ENCODE measurements at regions not wholly inside any gene's neighbourhood (a gene's known extent, or its start where the extent isn't known, plus 50 kb on each side); places are given as distances from the start of the nearest gene placed in this dataset.

GRCh38 chr13:72218966-72219365 lies 352.0 kb upstream of the DACH1 start:
- H3K79me2 ChIP-seq (ENCODE audit: insufficient read depth, low read length): no peaks in the 10 kb centered on the region
- no peak overlapping the region for H3K4me2 ChIP-seq (ENCODE audit: low read length)
- H3K36me3 ChIP-seq (ENCODE audit: control insufficient read depth in 1 of 2, insufficient read depth in 2 of 2, low read length in 2 of 2): no peaks in the 10 kb centered on the region
- BruUV-seq (replicated peaks): no TSS peak
- no peaks in the 10 kb centered on the region; a peak in 1 of 4 replicates for H3K9me3 ChIP-seq (ENCODE audit: control insufficient read depth in 1 of 2, insufficient read depth in 1 of 2, low read depth in 1 of 2, low read length in 2 of 2)
- CTCF ChIA-PET: no interaction called here
- no peaks in the 10 kb centered on the region for H3K9me2 ChIP-seq (ENCODE audit: insufficient read depth)
- H3K27me3 ChIP-seq (ENCODE audit: insufficient read depth, low read length): no peaks in the 10 kb centered on the region
- RAD21 ChIA-PET (ENCODE audit: low non-redundant PET in 1 of 2, low total read pairs in 2 of 2, uncharacterized antibody in 2 of 2, unreplicated experiment in 2 of 2): no interaction called here
- TF ChIP-seq JUND (IDR thresholded peaks at IDR 0.05) (no peak), RAD21 (IDR thresholded peaks at IDR 0.05; ENCODE audit: low read depth) (no peak), ZNF274 (IDR thresholded peaks at IDR 0.05; ENCODE audit: low read depth, low read length) (no peak), TCF7L2 (IDR thresholded peaks at IDR 0.05; ENCODE audit: borderline replicate concordance, extremely low read depth, insufficient read depth, insufficient read length) (no peak), EZH2phosphoT487 (IDR thresholded peaks at IDR 0.05; ENCODE audit: borderline replicate concordance) (no peak), EZH2 (IDR thresholded peaks at IDR 0.05) (no peak), ATF3 (IDR thresholded peaks at IDR 0.05) (no peak), SRF (IDR thresholded peaks at IDR 0.05; ENCODE audit: low read depth) (no peak), ZBTB33 (IDR thresholded peaks at IDR 0.05; ENCODE audit: extremely low read depth, insufficient replicate concordance, low read length) (no peak), ELF1 (IDR thresholded peaks at IDR 0.05; ENCODE audit: borderline replicate concordance, low read depth) (no peak), MAX (IDR thresholded peaks at IDR 0.05) (no peak), ZFX (IDR thresholded peaks at IDR 0.05) (no peak), YY1 (IDR thresholded peaks at IDR 0.05; ENCODE audit: extremely low read depth, insufficient replicate concordance, low read depth, low read length) (no peak), CBX3 (IDR thresholded peaks at IDR 0.05; ENCODE audit: low read depth) (no peak), POLR2AphosphoS5 (IDR thresholded peaks at IDR 0.05; ENCODE audit: low read depth, low read length) (no peak)
- no peak overlapping the region for H3K4me3 ChIP-seq (replicated peaks in 1 of 2; ENCODE audit: low read depth in 1 of 2, low read length in 2 of 2)
- intact Hi-C loops (cut with micrococcal nuclease): no loop called here
- ATAC-seq (no peak), DNase-seq (ENCODE audit: low read depth, low spot score) (no peak)
- no peak overlapping the region for H3K27ac ChIP-seq (ENCODE audit: low read depth, low read length)
- H3K4me1 ChIP-seq (ENCODE audit: control insufficient read depth in 1 of 2, insufficient read depth in 2 of 2, low read length in 2 of 2): no peaks in the 10 kb centered on the region
- no peak overlapping the region for H2AFZ ChIP-seq (ENCODE audit: low read depth, low read length, poor library complexity, severe bottlenecking)
- POLR2A ChIA-PET: no interaction called here
- no peak overlapping the region for H3K9ac ChIP-seq (ENCODE audit: low read length)
- H4K20me1 ChIP-seq (ENCODE audit: insufficient read depth): no peaks in the 10 kb centered on the region
